ENCODE measurements at regions not wholly inside any gene's neighbourhood (a gene's known extent, or its start where the extent isn't known, plus 50 kb on each side); places are given as distances from the start of the nearest gene placed in this dataset.
"Not testable (repeated sequence)": the region's sequence is repeated elsewhere in the genome, so short reads cannot be mapped to it uniquely, and the experiment has no call there.

GRCh38 chr2:15681089-15681885 is 89.6 kb downstream of the DDX1 start:
- no peak for DNase-seq

- DNase-seq = no peak
Measured at GRCh38 chr2:15682354-15682753, 90.7 kb downstream of the DDX1 start.

- no peak for DNase-seq
Measured at GRCh38 chr2:15684161-15685039, 92.7 kb downstream of the DDX1 start.

- DNase-seq = no peak
Measured at GRCh38 chr2:15685143-15685542, 93.5 kb downstream of the DDX1 start.

- no peak for DNase-seq
Measured at GRCh38 chr2:15686643-15687042, 95.0 kb downstream of the DDX1 start.

- DNase-seq = no peak
Measured at GRCh38 chr2:15687243-15687642, 95.6 kb downstream of the DDX1 start.

GRCh38 chr2:15687720-15688119 is 96.1 kb downstream of the DDX1 start:
- DNase-seq = no peak

- no peak for DNase-seq
Measured at GRCh38 chr2:15688924-15689568, 97.4 kb downstream of the DDX1 start.

- no peak for DNase-seq
Measured at GRCh38 chr2:15689654-15690053, 98.0 kb downstream of the DDX1 start.

- no peak for DNase-seq
Measured at GRCh38 chr2:15691586-15692310, 100.1 kb downstream of the DDX1 start.

- DNase-seq = no peak
Measured at GRCh38 chr2:15692551-15693377, 101.1 kb downstream of the DDX1 start.

- DNase-seq = no peak
Measured at GRCh38 chr2:15693382-15693781, 101.7 kb downstream of the DDX1 start.

- no peak for DNase-seq
Measured at GRCh38 chr2:15693926-15694588, 102.4 kb downstream of the DDX1 start.

GRCh38 chr2:15694589-15694986 is 102.9 kb downstream of the DDX1 start:
- no peak for DNase-seq

- no peak for DNase-seq
Measured at GRCh38 chr2:15695582-15696330, 104.1 kb downstream of the DDX1 start.

GRCh38 chr2:15696606-15697170 is 105.0 kb downstream of the DDX1 start:
- DNase-seq = not testable (repeated sequence)

- no peak for DNase-seq
Measured at GRCh38 chr2:15700131-15700530, 108.5 kb downstream of the DDX1 start.

GRCh38 chr2:15700599-15701340 is 109.1 kb downstream of the DDX1 start:
- DNase-seq = no peak

GRCh38 chr2:15701341-15701907 is 109.8 kb downstream of the DDX1 start:
- no peak for DNase-seq

Data from hematopoietic multipotent progenitor cell treated with erythropoietin and hydrocortisone succinate and interleukin-3 and kit ligand, for 8 days (in vitro differentiated cells).